ENCODE measurements at regions not wholly inside any gene's neighbourhood (a gene's known extent, or its start where the extent isn't known, plus 50 kb on each side); places are given as distances from the start of the nearest gene placed in this dataset.

DNA sequence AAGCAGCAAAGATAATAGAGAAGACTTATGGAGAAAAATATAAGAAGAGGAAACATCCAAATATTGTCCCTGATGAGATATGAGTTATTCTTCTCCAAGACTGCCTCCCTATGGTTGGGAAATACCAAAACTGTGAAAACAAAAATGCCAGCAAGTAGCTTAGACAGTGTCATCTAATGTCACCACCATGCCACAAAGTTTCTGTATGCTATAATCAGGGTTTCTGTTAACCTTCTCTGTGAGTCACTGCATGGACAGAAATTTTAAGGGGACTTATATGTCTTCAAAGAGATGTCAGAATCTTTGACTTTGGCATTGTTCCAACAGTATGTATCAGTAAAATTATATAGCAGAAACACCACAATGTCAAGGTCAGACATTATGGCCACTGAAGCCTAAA, 222.6 kb downstream of the KDM5D start:
- Histone ChIP-seq H4K20me1 (ENCODE audit: control insufficient read depth, insufficient read depth, low read length, poor library complexity, severe bottlenecking) (no peaks in the 10 kb centered on the region), H2AFZ (ENCODE audit: insufficient read depth, low read depth, low read length, poor library complexity, severe bottlenecking) (no peak overlapping the region), H3K4me2 (replicated peaks; ENCODE audit: low read depth, low read length, poor library complexity, severe bottlenecking) (no peak overlapping the region), H3K27me3 (replicated peaks in 1 of 4; ENCODE audit: control extremely low read depth in 1 of 4, control insufficient read depth in 3 of 4, insufficient read depth in 4 of 4, low read length in 3 of 4) (no peaks in the 10 kb centered on the region), H3K9me3 (ENCODE audit: control extremely low read depth in 1 of 3, control insufficient read depth in 2 of 3, insufficient read depth in 1 of 3, low read length in 2 of 3) (no peaks in the 10 kb centered on the region), H3K4me3 (ENCODE audit: control extremely low read depth in 1 of 5, extremely low read depth in 1 of 5, insufficient read depth in 1 of 5, low read depth in 2 of 5, low read length in 4 of 5) (no peak overlapping the region), H3K27ac (ENCODE audit: low read length in 2 of 2) (no peak overlapping the region), H3K4me1 (ENCODE audit: control insufficient read depth in 2 of 2, insufficient read depth in 2 of 2, low read length in 2 of 2) (no peaks in the 10 kb centered on the region), H3K79me2 (ENCODE audit: control insufficient read depth, insufficient read depth, low read length) (no peaks in the 10 kb centered on the region), H3K9ac (ENCODE audit: low read length) (no peak overlapping the region), H3K36me3 (replicated peaks in 1 of 2; ENCODE audit: control extremely low read depth in 1 of 2, control insufficient read depth in 1 of 2, extremely low read depth in 1 of 2, insufficient read depth in 2 of 2, low read length in 1 of 2) (no peaks in the 10 kb centered on the region)
- H3K9me3 Mint-ChIP-seq (ENCODE audit: insufficient read depth), result no peaks in the 10 kb centered on the region
- no peak for DNase-seq
- intact Hi-C loops (cut with micrococcal nuclease), result no loop called here
- TF ChIP-seq, protein P1, sequence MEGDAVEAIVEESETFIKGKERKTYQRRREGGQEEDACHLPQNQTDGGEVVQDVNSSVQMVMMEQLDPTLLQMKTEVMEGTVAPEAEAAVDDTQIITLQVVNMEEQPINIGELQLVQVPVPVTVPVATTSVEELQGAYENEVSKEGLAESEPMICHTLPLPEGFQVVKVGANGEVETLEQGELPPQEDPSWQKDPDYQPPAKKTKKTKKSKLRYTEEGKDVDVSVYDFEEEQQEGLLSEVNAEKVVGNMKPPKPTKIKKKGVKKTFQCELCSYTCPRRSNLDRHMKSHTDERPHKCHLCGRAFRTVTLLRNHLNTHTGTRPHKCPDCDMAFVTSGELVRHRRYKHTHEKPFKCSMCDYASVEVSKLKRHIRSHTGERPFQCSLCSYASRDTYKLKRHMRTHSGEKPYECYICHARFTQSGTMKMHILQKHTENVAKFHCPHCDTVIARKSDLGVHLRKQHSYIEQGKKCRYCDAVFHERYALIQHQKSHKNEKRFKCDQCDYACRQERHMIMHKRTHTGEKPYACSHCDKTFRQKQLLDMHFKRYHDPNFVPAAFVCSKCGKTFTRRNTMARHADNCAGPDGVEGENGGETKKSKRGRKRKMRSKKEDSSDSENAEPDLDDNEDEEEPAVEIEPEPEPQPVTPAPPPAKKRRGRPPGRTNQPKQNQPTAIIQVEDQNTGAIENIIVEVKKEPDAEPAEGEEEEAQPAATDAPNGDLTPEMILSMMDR (IDR thresholded peaks at IDR 0.05), result no peak
- no peak for TF ChIP-seq EZH2 (IDR thresholded peaks at IDR 0.05; ENCODE audit: borderline replicate concordance, insufficient read depth, low read depth, low read length, poor library complexity, severe bottlenecking)
- CTCF ChIA-PET, result no interaction called here
- POLR2A ChIA-PET, result no interaction called here
- no peaks in the 10 kb centered on the region for H3K27me3 Mint-ChIP-seq
- no peak overlapping the region for H3K27ac Mint-ChIP-seq
- no peak for ATAC-seq (ENCODE audit: low read depth)
- no peaks in the 10 kb centered on the region for H3K4me1 Mint-ChIP-seq
- no peak overlapping the region for H3K4me3 Mint-ChIP-seq

DNA sequence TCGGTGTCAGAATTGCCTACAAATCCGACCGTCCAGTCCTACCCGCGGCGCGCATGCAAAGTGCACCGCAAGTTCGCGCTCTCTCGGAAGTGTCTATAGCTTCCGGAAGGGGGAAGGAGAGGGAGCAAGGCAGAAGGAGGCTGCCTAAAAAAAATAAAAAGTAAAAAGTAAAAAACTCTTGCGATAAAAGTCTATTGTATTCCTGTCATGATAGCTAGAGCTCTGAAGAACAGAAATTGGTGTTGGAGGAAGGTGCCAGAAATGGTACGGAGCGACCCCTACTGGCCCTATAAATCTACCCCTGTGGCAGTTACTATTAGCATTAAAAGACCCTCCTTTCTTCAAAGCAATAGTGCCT, 241.5 kb downstream of the KDM5D start:
- Histone ChIP-seq H3K79me2 (ENCODE audit: control insufficient read depth, insufficient read depth, low read length) (no peaks in the 10 kb centered on the region), H3K4me2 (replicated peaks; ENCODE audit: low read depth, low read length, poor library complexity, severe bottlenecking) (no peak overlapping the region), H4K20me1 (ENCODE audit: control insufficient read depth, insufficient read depth, low read length, poor library complexity, severe bottlenecking) (no peaks in the 10 kb centered on the region), H3K27me3 (replicated peaks in 1 of 4; ENCODE audit: control extremely low read depth in 1 of 4, control insufficient read depth in 3 of 4, insufficient read depth in 4 of 4, low read length in 3 of 4) (no peaks in the 10 kb centered on the region), H3K27ac (ENCODE audit: low read length in 2 of 2) (no peak overlapping the region), H3K9ac (ENCODE audit: low read length) (no peak overlapping the region), H3K36me3 (replicated peaks in 1 of 2; ENCODE audit: control extremely low read depth in 1 of 2, control insufficient read depth in 1 of 2, extremely low read depth in 1 of 2, insufficient read depth in 2 of 2, low read length in 1 of 2) (no peaks in the 10 kb centered on the region), H2AFZ (ENCODE audit: insufficient read depth, low read depth, low read length, poor library complexity, severe bottlenecking) (no peak overlapping the region), H3K4me3 (ENCODE audit: control extremely low read depth in 1 of 5, extremely low read depth in 1 of 5, insufficient read depth in 1 of 5, low read depth in 2 of 5, low read length in 4 of 5) (peak overlapping the region in 1 of 5 experiments; percentile 31), H3K9me3 (ENCODE audit: control extremely low read depth in 1 of 3, control insufficient read depth in 2 of 3, insufficient read depth in 1 of 3, low read length in 2 of 3) (peaks cover 0 to 3% (median 0%) of the 10 kb centered on the region in 3 donors), H3K4me1 (ENCODE audit: control insufficient read depth in 2 of 2, insufficient read depth in 2 of 2, low read length in 2 of 2) (no peaks in the 10 kb centered on the region)
- intact Hi-C loops (cut with micrococcal nuclease), result no loop called here
- ChIA-PET CTCF (no interaction called here), POLR2A (no interaction called here)
- TF ChIP-seq, protein P1 (IDR thresholded peaks at IDR 0.05), result peak; percentile 21
- no peak for TF ChIP-seq EZH2 (IDR thresholded peaks at IDR 0.05; ENCODE audit: borderline replicate concordance, insufficient read depth, low read depth, low read length, poor library complexity, severe bottlenecking)
- DNase-seq (peak; percentile 8), ATAC-seq (ENCODE audit: low read depth) (peak; percentile 36)
- peaks cover 8% of the 10 kb centered on the region for H3K27me3 Mint-ChIP-seq
- WGBS (ENCODE audit: insufficient coverage), result no CpG with 5 or more reads among the region's 15 CpGs
- H3K27ac Mint-ChIP-seq, result no peak overlapping the region
- no peaks in the 10 kb centered on the region for H3K9me3 Mint-ChIP-seq (ENCODE audit: insufficient read depth)
- peaks cover 13% of the 10 kb centered on the region for H3K4me1 Mint-ChIP-seq
- peak overlapping the region; percentile 86 for H3K4me3 Mint-ChIP-seq
